ENCODE measurements at regions not wholly inside any gene's neighbourhood (a gene's known extent, or its start where the extent isn't known, plus 50 kb on each side); places are given as distances from the start of the nearest gene placed in this dataset.

GRCh38 chr6:223763-224162 lies 68.5 kb upstream of the DUSP22 start:
- no peaks in the 10 kb centered on the region for H3K27me3 ChIP-seq (replicated peaks in 1 of 2; ENCODE audit: control insufficient read depth in 2 of 2, insufficient read depth in 2 of 2, low read length in 1 of 2)
- peak overlapping the region; percentile 34; the same call in 1 of the 2 replicates for H3K4me2 ChIP-seq (ENCODE audit: control insufficient read depth, insufficient read depth)
- POLR2A ChIA-PET: interaction anchor here (1.0 to 10.4 kb wide), 7 partner anchors 9 to 96 kb away, joined by 3 to 139 read pairs (median 5); no protein-coding TSS in a partner anchor
- no peak overlapping the region for H3K4me3 ChIP-seq
- intact Hi-C loops (cut with micrococcal nuclease; ENCODE audit: unreplicated experiment) (loop anchor here (10.0 kb wide), 1 partner anchor 271 kb away; no protein-coding TSS in a partner anchor), in situ Hi-C loops (cut with MboI) (no loop called here)
- CTCF ChIA-PET: interaction anchor here (0.9 to 13.3 kb wide), 2 partner anchors 32 to 75 kb away, joined by 3 to 460 read pairs; no protein-coding TSS in a partner anchor
- peaks cover 32% of the 10 kb centered on the region for H3K79me2 ChIP-seq (ENCODE audit: control insufficient read depth, insufficient read depth, low read length)
- SMC1A ChIA-PET (ENCODE audit: uncharacterized antibody, unreplicated experiment): interaction anchor here (0.7 to 24.5 kb wide), 11 partner anchors 9 to 186 kb away, joined by 3 to 748 read pairs (median 8); partner anchors contain the start of genes DUSP22 and IRF4
- FAIRE-seq: no peak
- no TSS peak for BruUV-seq (replicated peaks)
- no peak overlapping the region for H3K9ac ChIP-seq (ENCODE audit: control insufficient read depth, insufficient read depth, low read length)
- H2AFZ ChIP-seq (ENCODE audit: control insufficient read depth, low read depth, low read length): no peak overlapping the region
- over 99% methylated on average over 12 of the region's 12 CpGs for WGBS (ENCODE audit: insufficient coverage, insufficient replicate concordance, low lambda C conversion rate, missing lambda C conversion rate)
- no peaks in the 10 kb centered on the region for H4K20me1 ChIP-seq (ENCODE audit: control insufficient read depth, insufficient read depth)
- peaks cover 96% of the 10 kb centered on the region for H3K4me1 ChIP-seq (ENCODE audit: control insufficient read depth, insufficient read depth, low read length)
- no peak for ATAC-seq
- peak overlapping the region; percentile 94 for H3K27ac ChIP-seq (ENCODE audit: control insufficient read depth, insufficient read depth)
- RAD21 ChIA-PET (ENCODE audit: unreplicated experiment): interaction anchor here (1.1 to 15.0 kb wide), 8 partner anchors 29 to 141 kb away, joined by 3 to 519 read pairs (median 8); no protein-coding TSS in a partner anchor
- H3K9me3 ChIP-seq (replicated peaks; ENCODE audit: control insufficient read depth, insufficient read depth, low read length): no peaks in the 10 kb centered on the region
- no peak for DNase-seq (ENCODE audit: low read depth, low spot score)
- no peaks in the 10 kb centered on the region for H3K36me3 ChIP-seq (ENCODE audit: control insufficient read depth in 2 of 2, insufficient read depth in 2 of 2, low read length in 1 of 2)
- TF ChIP-seq MEF2A (IDR thresholded peaks at IDR 0.05; ENCODE audit: insufficient read depth, low read depth, low read length) (no peak), MLLT1 (IDR thresholded peaks at IDR 0.05) (0 out of 2 replicates have a peak, but pooled peaks have one; percentile 32), NFYA (IDR thresholded peaks at IDR 0.05; ENCODE audit: borderline replicate concordance, low read depth, low read length) (no peak), PBX3 (IDR thresholded peaks at IDR 0.05; ENCODE audit: insufficient replicate concordance, low read depth, low read length) (peak; percentile 56), BCL3 (IDR thresholded peaks at IDR 0.05; ENCODE audit: borderline replicate concordance, insufficient read depth, low read depth, low read length, poor library complexity, severe bottlenecking) (peak; percentile 81), SIX5 (IDR thresholded peaks at IDR 0.05; ENCODE audit: low read depth, low read length, severe bottlenecking) (no peak), GABPA (IDR thresholded peaks at IDR 0.05; ENCODE audit: low read depth) (no peak), TCF3 (IDR thresholded peaks at IDR 0.05; ENCODE audit: borderline replicate concordance, insufficient read depth, low read depth, low read length) (peak; percentile 63; the same call in 1 of the 2 replicates), RAD51 (IDR thresholded peaks at IDR 0.05) (no peak), HSF1 (IDR thresholded peaks at IDR 0.05; ENCODE audit: low read depth, low read length) (no peak), HDAC6 (IDR thresholded peaks at IDR 0.05; ENCODE audit: unreplicated experiment) (no peak), ZNF217 (IDR thresholded peaks at IDR 0.05) (no peak), SMAD1 (IDR thresholded peaks at IDR 0.05; ENCODE audit: low read depth, partially characterized antibody) (no peak), EED (IDR thresholded peaks at IDR 0.05; ENCODE audit: low read depth) (no peak), KLF5 (IDR thresholded peaks at IDR 0.05; ENCODE audit: partially characterized antibody) (no peak), ZZZ3 (IDR thresholded peaks at IDR 0.05; ENCODE audit: control insufficient read depth, insufficient read length, low read depth) (no peak), TARDBP (IDR thresholded peaks at IDR 0.05; ENCODE audit: borderline replicate concordance) (no peak), GATAD2B (conservative IDR thresholded peaks at IDR 0.05; ENCODE audit: low read depth) (no peak), RELA (IDR thresholded peaks at IDR 0.05; ENCODE audit: borderline replicate concordance, partially characterized antibody) (no peak), WRNIP1 (IDR thresholded peaks at IDR 0.05; ENCODE audit: borderline replicate concordance, low read depth, low read length) (no peak)
